ENCODE measurements at regions not wholly inside any gene's neighbourhood (a gene's known extent, or its start where the extent isn't known, plus 50 kb on each side); places are given as distances from the start of the nearest gene placed in this dataset.

- peak; percentile 71 for DNase-seq (ENCODE audit: low spot score)
Observed at GRCh38 chr14:34931206-34931605, 51.6 kb upstream of the SRP54 start.

- DNase-seq (ENCODE audit: low spot score), result peak; percentile 40
Observed at GRCh38 chr14:34930591-34931091, 52.2 kb upstream of the SRP54 start.

- DNase-seq (ENCODE audit: low spot score), result no peak
Observed at GRCh38 chr14:34926552-34926951, 51.4 kb upstream of the BAZ1A start.
